CD4-positive, alpha-beta T cell treated with Interleukin-6 at 100 ng/mL for 8 hours (primary cell): ENCODE measurements at regions not wholly inside any gene's neighbourhood (a gene's known extent, or its start where the extent isn't known, plus 50 kb on each side); places are given as distances from the start of the nearest gene placed in this dataset.

ENCODE experiments used
- DNase-seq: peaks from one replicate; pipeline ENCODE4 v3.0.0-alpha.2; 2020; ENCODE audit warnings: mixed read lengths, low spot score

- DNase-seq, result no peak
Observed at GRCh38 chr10:128281861-128282260, 155.6 kb upstream of the MKI67 start.

- DNase-seq, result no peak
Observed at GRCh38 chr10:128286141-128286761, 160.0 kb upstream of the MKI67 start.

GRCh38 chr10:128286762-128287500 is 160.7 kb upstream of the MKI67 start:
- DNase-seq, result no peak

GRCh38 chr10:128287921-128288320 is 161.7 kb upstream of the MKI67 start:
- DNase-seq, result no peak

GRCh38 chr10:128289621-128290020 is 163.4 kb upstream of the MKI67 start:
- DNase-seq, result no peak

GRCh38 chr10:128295003-128295402 is 168.8 kb upstream of the MKI67 start:
- no peak for DNase-seq

- DNase-seq, result no peak
Observed at GRCh38 chr10:128296253-128297007, 170.2 kb upstream of the MKI67 start.

- no peak for DNase-seq
Observed at GRCh38 chr10:128297709-128298378, 171.6 kb upstream of the MKI67 start.

GRCh38 chr10:128298587-128298986 is 172.4 kb upstream of the MKI67 start:
- no peak for DNase-seq

- no peak for DNase-seq
Observed at GRCh38 chr10:128300290-128300824, 174.1 kb upstream of the MKI67 start.

- no peak for DNase-seq
Observed at GRCh38 chr10:128301051-128301450, 174.8 kb upstream of the MKI67 start.

GRCh38 chr10:128302808-128303207 is 176.6 kb upstream of the MKI67 start:
- DNase-seq, result no peak

GRCh38 chr10:128304271-128304670 is 178.0 kb upstream of the MKI67 start:
- no peak for DNase-seq

GRCh38 chr10:128305601-128306345 is 179.6 kb upstream of the MKI67 start:
- no peak for DNase-seq

GRCh38 chr10:128306535-128306934 is 180.3 kb upstream of the MKI67 start:
- no peak for DNase-seq

GRCh38 chr10:128306966-128307365 is 180.7 kb upstream of the MKI67 start:
- DNase-seq, result no peak

GRCh38 chr10:128307820-128308219 is 181.6 kb upstream of the MKI67 start:
- no peak for DNase-seq

GRCh38 chr10:128310971-128311658 is 184.9 kb upstream of the MKI67 start:
- no peak for DNase-seq

GRCh38 chr10:128312250-128312649 is 186.0 kb upstream of the MKI67 start:
- no peak for DNase-seq

GRCh38 chr10:128314686-128315085 is 188.5 kb upstream of the MKI67 start:
- DNase-seq, result no peak
